Erythroblast (primary cell): ENCODE measurements at regions not wholly inside any gene's neighbourhood (a gene's known extent, or its start where the extent isn't known, plus 50 kb on each side); places are given as distances from the start of the nearest gene placed in this dataset.

Source experiments
- GATA1 ChIP-seq: IDR thresholded peaks from 2 replicates; pipeline ENCODE4 v1.6.1; 2011; ENCODE audit warnings: low read depth, mild to moderate bottlenecking, control low read depth, low read length, moderate library complexity
- POLR2A ChIP-seq: IDR thresholded peaks from 2 replicates; pipeline ENCODE4 v1.6.1; 2011; ENCODE audit warnings: mild to moderate bottlenecking, low read length

- no peak for TF ChIP-seq GATA1
- TF ChIP-seq POLR2A = no peak
These were observed 1280.6 kb downstream of the CDH11 start for GRCh38 chr16:63841271-63841670.
